GM18498 (cell line): ENCODE measurements at regions not wholly inside any gene's neighbourhood (a gene's known extent, or its start where the extent isn't known, plus 50 kb on each side); places are given as distances from the start of the nearest gene placed in this dataset.
"Not testable (repeated sequence)": the region's sequence is repeated elsewhere in the genome, so short reads cannot be mapped to it uniquely, and the experiment has no call there.

Experiments used
- ATAC-seq: cut with Tn5 transposase; IDR thresholded peaks from one replicate; pipeline ENCODE4 v1.9.1; 2021; ENCODE audit warnings: mild to moderate bottlenecking, moderate library complexity; ENCODE audit not compliant: unreplicated experiment

- ATAC-seq, result no peak
Measured at GRCh38 chr4:117545039-117545438, 459.7 kb upstream of the TRAM1L1 start.

- no peak for ATAC-seq
Measured at GRCh38 chr4:117549524-117549923, 464.1 kb upstream of the TRAM1L1 start.

- ATAC-seq, result no peak
Measured at GRCh38 chr4:117550085-117550484, 464.7 kb upstream of the TRAM1L1 start.

- ATAC-seq, result no peak
Measured at GRCh38 chr4:117560329-117560728, 474.0 kb upstream of the NDST3 start.

- ATAC-seq, result no peak
Measured at GRCh38 chr4:117574085-117574484, 460.2 kb upstream of the NDST3 start.

GRCh38 chr4:117575850-117576249, 458.4 kb upstream of the NDST3 start:
- ATAC-seq, result no peak

GRCh38 chr4:117577686-117578311, 456.5 kb upstream of the NDST3 start:
- no peak for ATAC-seq

- ATAC-seq, result no peak
Measured at GRCh38 chr4:117588771-117589170, 445.5 kb upstream of the NDST3 start.

GRCh38 chr4:117596917-117597480, 437.3 kb upstream of the NDST3 start:
- ATAC-seq, result no peak

- not testable (repeated sequence) for ATAC-seq
Measured at GRCh38 chr4:117599393-117599792, 434.9 kb upstream of the NDST3 start.

GRCh38 chr4:117600936-117601335, 433.4 kb upstream of the NDST3 start:
- ATAC-seq, result not testable (repeated sequence)

- ATAC-seq, result no peak
Measured at GRCh38 chr4:117610706-117611308, 423.5 kb upstream of the NDST3 start.

GRCh38 chr4:117621673-117622072, 412.6 kb upstream of the NDST3 start:
- no peak for ATAC-seq

GRCh38 chr4:117623326-117623725, 411.0 kb upstream of the NDST3 start:
- no peak for ATAC-seq

- ATAC-seq, result no peak
Measured at GRCh38 chr4:117626664-117627063, 407.6 kb upstream of the NDST3 start.

- no peak for ATAC-seq
Measured at GRCh38 chr4:117634716-117635115, 399.6 kb upstream of the NDST3 start.

- no peak for ATAC-seq
Measured at GRCh38 chr4:117637347-117637746, 396.9 kb upstream of the NDST3 start.

- no peak for ATAC-seq
Measured at GRCh38 chr4:117640836-117641235, 393.4 kb upstream of the NDST3 start.

GRCh38 chr4:117641519-117641918, 392.8 kb upstream of the NDST3 start:
- no peak for ATAC-seq

- no peak for ATAC-seq
Measured at GRCh38 chr4:117654079-117654478, 380.2 kb upstream of the NDST3 start.

- no peak for ATAC-seq
Measured at GRCh38 chr4:117660668-117661067, 373.6 kb upstream of the NDST3 start.
